ENCODE measurements at regions not wholly inside any gene's neighbourhood (a gene's known extent, or its start where the extent isn't known, plus 50 kb on each side); places are given as distances from the start of the nearest gene placed in this dataset.

DNA sequence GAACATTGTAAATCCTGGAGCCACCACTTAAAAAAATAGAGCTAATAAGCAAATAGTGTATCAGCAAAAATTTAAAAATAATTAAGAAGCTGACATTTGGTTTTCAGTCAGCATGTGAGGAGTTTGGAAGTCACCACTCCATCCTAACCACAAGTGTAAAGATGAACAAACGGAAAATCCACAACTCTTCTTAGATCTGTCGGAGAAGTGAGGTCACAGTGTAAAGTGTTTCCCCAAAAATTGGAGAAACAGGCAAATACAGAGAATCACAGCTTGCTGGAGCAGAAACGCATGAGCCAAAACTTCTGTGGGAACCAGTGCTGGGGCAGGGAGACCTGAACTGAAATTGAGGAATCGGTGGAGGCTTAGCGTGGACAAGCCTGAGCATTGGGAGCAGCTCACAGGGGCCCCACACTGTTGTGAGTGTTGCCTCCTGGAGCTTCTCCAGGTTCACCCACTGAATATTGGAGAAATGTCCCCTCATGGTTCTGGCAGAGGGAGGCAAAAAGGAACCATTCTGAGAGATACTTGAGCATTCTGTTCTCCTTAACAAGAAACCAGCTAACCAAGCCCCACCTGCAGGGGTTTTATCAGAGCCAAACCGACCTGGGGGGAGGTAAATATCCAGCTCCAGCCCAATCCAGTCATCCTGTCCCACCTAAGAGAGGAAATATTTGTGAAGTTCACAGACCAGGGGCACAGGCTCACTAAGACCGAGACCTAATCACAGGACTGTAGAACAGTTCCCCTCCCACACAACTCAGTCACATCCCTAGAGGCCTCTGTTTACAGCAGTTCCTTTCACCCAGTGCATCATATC, 192.0 kb downstream of the ERMARD start:
- no peak for DNase-seq (ENCODE audit: low read depth)

- DNase-seq (ENCODE audit: low read depth) = no peak
These were observed 190.8 kb downstream of the ERMARD start for GRCh38 chr6:169942173-169942572.

DNA sequence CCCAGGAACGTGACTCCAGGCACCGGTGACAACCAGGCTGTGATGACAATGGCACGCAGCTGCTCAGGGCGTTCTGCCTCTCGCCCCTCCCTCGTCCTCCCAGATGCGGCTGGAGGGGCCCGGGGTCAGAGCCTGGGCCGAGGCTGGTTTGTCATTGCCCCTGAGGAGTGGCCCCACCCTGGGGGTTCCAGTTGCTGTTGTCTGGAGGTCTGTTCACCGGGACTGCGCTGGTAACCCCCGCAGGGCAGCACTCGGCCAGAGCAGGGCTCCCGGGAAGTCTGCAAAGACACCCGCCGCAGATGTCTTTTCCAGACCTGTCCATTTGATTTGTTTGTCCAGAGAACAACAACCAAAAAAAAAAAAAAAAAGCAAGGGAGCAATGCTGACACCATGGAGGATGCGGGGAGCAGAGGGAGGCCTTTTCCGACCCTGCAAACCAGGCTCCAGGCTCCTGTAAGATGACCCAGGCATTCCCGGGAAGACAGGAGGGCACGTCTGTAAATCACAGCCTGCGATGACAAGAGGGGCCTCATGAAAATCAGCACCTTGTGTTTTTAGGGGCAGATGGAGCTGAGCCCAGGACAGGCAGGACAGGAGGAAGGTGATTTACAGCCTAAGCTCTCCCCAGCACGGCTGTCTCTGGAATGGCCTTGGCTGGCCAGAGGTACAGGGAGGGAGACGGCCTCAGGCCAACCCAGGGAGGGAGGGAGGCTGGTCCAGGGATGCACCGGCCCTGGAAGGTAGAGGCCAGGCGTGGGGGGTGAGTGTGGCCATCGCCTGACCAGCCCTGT, 189.3 kb downstream of the ERMARD start:
- no peak for DNase-seq (ENCODE audit: low read depth)

- DNase-seq (ENCODE audit: low read depth) = no peak
These were observed 188.2 kb downstream of the ERMARD start for GRCh38 chr6:169939554-169940164.

DNA sequence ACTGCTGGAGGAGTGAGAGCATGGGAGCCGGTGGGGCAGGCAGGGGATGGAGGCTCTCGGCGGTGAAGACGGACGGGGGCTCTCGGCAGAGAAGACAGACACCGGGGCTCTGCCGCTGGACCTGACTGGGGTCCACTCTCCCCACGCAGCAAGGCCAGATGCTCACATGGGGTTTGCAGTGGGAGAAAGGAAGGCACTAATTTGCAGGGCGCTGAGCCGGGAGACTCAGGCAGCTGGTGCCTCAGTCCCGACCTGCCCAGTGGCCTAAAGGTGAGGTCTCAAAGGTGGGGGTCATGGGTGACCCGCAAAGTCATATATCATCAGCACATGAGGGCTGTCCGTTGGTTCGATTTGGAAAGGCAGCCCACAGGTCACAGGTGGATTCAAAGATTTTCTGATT, 187.3 kb downstream of the ERMARD start:
- no peak for DNase-seq (ENCODE audit: low read depth)

- DNase-seq (ENCODE audit: low read depth) = no peak
These were observed 186.9 kb downstream of the ERMARD start for GRCh38 chr6:169938262-169938701.

DNA sequence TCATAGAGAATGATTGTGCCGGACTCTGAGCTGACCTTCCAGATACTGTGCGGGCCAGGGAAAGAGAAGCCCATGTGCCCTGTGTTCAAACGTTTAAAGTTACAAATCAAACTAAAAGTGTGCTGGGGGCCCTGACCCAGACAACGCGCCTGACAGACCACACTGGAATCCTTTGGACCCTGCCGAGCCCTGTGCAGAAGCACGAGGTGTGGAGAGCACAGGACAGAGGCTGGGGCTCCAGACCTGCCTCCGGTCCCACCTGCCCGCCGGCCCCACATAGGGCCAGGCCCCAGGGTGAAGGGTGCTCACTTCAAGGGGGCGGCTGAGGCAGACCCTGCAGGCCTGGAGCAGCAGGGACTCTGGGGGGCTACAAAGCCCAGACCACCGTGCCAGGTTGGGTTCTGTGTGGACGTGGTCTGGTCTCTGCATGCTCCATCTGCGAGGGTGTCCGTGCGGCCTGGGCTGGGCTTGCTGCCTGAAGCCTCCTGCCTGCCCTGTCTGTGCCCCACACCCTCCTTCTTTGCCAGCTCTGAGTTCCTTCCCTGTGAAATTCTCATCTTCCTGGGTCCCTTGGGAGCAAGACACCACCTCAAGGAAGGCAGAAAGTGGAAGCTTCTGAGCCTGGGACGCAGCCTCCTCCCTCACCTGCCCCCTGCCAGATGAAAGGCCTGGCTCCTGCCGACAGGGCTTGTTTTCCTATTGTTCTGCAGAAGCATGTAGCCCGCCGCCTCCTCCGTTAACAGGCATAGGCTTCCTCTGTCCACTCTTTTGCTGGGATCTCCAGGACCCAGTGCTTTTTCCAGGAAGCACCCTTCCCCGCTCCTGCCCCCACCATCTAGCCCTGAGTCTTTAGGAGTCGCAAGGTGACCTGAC, 186.2 kb downstream of the ERMARD start:
- no peak for DNase-seq (ENCODE audit: low read depth)

DNA sequence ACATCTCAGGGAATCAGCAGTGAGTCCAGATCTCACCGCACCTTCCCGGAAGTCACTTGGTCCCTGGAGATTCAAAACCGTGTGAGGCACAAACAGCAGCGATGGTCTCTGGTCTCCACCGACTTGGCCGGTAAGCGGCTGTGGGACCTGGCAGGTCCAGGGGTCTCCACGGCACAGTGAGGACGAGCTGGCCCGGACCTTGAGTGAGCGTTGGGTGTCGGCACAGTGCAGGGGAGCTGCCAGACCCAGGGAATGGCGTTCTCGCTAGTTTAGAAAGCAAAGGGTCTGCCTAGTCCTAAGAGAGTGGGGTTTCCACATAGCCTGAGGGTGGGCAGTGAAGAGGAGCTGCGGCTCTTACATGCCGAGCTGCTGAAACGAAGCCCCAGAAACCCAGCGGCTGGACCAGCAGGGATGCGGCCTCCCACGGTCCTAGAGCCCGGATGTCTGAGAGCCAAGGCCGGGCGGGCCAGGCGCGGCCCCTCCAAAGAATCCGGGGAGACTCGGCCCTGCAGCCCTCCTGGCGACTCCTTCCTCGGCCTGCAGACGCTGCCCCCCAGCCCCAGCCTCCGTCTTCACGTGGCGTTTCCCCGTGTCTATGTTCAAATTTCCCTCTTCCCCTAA, 185.0 kb downstream of the ERMARD start:
- DNase-seq (ENCODE audit: low read depth) = no peak

GRCh38 chr6:169935861-169936260, 184.4 kb downstream of the ERMARD start:
- DNase-seq (ENCODE audit: low read depth) = no peak

DNA sequence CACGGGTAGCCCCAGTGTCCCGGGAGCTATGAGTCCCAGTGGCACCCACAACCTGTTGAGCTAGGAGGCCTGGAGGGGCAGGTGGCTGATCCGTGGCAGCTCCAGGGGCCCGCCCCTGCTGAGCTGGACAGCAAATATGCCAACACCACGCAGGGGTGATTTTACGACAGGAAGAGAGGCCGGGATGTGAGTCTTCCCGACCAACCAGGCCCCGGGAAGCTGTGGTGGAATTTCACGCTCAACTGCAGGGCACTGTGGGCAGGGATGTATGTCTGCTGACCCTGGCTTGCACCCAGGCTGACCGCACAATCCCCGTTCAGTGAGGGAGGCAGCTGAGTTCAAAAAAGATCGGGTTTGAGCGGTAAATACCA, 183.9 kb downstream of the ERMARD start:
- no peak for DNase-seq (ENCODE audit: low read depth)

DNA sequence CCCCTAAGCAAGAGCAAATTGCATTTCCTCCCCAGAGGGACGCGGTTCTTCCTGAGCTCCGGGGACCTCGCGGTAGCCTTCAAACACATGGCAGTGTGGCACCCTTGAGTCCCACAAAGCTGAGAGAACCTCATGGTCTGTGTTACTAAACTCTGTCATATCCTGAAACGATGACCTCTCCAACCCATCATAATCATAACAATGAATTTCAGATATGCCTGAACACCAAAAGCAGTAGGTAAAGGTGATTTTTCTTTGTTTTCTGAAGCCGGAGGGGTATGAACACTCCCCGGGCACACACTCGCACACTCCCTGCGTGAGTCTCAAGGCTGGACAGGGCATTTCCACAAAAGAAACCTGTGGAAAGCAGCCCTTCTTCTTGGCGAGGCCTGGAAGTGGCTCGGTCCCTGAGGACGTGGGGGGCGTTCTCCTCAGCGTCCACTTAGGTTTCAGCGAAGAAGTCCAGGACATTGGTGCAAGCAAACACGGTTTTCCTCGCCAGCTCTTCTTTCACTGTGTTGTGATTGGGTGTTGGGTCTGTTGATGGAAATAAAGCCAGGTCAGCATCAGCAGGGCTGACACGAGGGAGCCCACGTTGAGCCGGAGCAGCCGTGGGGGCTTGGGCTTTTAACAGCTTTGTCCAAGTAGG, 183.4 kb downstream of the ERMARD start:
- DNase-seq (ENCODE audit: low read depth) = no peak

DNA sequence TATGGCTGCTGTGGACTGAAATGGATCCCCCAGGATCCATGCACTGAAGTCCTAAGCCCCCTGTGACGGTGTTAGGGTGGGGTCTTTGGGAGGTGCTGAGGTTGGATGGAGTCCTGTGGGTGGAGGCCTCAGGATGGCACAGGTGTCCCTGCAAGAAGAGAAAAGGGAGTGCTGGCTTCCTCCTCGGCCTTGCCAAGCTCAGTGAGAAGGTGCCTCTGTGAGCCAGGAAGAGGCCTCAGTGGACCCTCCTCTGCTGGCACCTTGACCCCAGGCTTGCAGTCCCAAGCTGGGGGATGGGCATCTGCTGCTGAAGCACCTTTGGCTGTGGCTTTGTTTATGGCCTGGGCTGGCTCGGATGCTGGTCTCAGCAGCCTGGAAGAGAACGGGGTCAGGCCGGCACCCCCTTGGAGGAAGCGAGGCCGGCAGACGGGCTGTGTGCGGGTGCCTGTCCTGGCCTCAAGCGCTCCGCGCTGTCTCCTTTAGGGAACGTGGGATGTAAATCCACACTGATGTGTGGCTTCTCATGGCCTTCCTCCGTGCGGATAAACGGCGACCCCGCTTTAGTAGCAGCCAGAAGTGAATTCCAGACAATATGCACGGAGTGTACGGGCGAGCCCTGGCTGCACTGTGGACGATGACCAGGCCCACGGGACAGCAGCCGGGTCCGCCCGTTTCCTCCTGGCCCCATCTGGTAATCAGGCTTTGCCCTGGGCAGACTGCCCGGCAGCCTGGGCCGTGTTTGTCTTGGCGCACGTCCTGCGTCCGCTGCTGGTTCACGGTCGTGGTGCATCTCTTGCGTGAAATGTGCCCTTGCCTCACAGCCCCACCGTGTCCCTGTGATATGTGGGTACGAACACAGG, 182.6 kb downstream of the ERMARD start:
- peak; percentile 3 for DNase-seq (ENCODE audit: low read depth)

GRCh38 chr6:169933251-169933821, 181.9 kb downstream of the ERMARD start:
- DNase-seq (ENCODE audit: low read depth) = no peak

- no peak for DNase-seq (ENCODE audit: low read depth)
These were observed 181.1 kb downstream of the ERMARD start for GRCh38 chr6:169932491-169932890.

DNA sequence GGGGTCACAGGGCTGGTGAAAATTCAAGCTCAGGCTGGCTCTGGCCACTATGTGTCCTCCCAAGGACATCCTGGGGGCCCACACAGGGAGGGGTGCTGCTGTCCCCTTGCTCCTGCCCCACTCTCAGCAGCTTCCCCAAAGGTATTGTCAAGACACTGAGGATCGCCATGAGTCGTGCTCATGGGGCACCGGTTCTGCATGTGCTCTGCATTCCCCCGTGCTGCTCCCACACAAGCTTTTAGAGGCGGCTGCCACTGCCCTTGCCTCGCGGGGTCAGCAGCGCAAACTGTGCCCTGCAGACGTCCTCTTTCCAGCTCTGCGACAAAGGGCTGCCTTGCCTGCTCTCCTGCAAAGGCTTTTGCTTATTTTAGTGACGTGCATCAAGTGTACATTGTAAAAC, 179.8 kb downstream of the ERMARD start:
- no peak for DNase-seq (ENCODE audit: low read depth)

- DNase-seq (ENCODE audit: low read depth) = no peak
These were observed 179.4 kb downstream of the ERMARD start for GRCh38 chr6:169930799-169931198.

DNA sequence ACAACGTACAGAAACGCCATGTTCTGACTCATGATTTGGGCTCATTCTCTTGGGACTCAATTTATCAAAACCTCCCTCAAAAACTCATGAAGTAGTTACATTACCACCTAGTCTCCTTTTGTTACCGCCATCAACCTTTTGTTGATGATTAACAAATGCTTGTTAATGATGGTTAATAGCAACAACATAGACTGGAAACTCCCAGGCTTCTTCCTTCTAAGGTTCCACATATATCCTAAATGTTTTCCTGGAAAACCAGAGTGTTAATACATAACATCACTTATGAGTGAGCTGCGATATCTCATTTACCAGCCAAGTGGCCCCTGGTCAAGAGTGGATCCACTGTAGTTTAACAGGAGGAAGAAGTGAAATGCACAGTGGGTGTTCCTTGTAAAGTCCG, 176.3 kb downstream of the ERMARD start:
- DNase-seq (ENCODE audit: low read depth) = no peak

DNA sequence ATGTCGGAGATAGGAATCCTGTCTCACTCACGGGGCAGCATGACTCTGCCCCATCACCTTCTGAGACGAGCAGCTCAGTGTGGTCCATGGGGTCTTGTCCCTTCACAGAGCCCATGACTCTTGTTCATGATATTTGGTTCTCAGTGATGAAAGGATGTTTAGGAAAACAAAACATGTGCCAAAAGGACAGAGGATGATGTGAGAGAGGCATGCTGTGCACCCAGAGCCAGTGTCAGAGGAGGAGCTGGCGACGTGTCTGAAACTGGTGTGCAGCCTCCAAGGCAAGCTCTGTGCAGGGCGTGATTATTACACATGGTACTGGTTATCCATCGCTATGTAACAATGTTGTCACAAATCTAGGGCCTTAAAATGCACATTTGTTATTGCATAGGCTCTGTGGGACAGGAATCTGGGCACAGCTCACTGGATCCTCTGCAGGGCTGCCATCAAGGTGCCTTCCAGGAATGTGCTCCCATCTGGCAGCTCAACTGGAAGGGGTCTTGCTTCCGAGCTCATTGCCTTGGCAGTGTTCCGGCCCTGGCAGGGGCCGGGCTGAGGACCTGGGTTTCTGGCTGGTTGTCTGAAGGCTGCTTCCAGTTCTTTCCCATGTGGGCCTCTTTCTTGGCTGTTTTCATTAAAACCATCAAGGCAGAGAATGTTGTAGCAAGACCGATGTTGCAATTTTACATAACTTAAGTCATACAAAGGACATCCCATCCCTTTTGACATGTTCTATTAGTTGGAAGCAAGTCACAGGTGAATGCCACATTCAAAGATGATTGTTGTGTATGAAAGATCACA, 175.4 kb downstream of the ERMARD start:
- no peak for DNase-seq (ENCODE audit: low read depth)

All from GM04503 (cell line).